ENCODE measurements at regions not wholly inside any gene's neighbourhood (a gene's known extent, or its start where the extent isn't known, plus 50 kb on each side); places are given as distances from the start of the nearest gene placed in this dataset.
A peak's percentile ranks its signal among the peaks of the same experiment; 100 is the strongest.

DNA sequence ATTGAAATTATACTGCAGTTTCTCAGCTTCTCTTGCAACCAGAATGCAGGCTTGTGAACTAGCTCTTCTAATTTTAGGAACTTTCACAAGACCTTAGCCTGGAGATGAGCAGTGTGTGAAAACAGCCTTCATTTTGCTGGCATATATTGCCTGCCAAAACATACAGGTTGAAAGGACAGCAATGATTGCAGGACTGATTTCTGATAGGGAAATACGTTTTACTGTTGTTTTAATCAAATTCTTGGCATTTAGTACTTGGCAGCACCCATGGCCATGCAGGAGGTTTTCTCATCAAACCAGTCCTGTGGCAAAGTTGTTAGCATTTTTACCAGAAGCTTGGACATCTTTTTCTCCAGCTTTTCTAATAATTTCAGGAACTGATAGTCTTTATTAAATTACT is 91.9 kb upstream of the MUCL1 start:
- Histone ChIP-seq H4K20me1 (ENCODE audit: insufficient read depth, low read length) (no peaks in the 10 kb centered on the region), H3K9me3 (replicated peaks; ENCODE audit: insufficient read depth, low read length) (no peaks in the 10 kb centered on the region), H3K79me2 (ENCODE audit: low read length) (no peaks in the 10 kb centered on the region), H3K27ac (ENCODE audit: low read length) (no peak overlapping the region), H3K27me3 (replicated peaks; ENCODE audit: insufficient read depth, low read length) (no peaks in the 10 kb centered on the region), H3K9ac (ENCODE audit: low read length) (no peak overlapping the region), H3F3A (ENCODE audit: insufficient read depth, low read length) (peaks cover 5% of the 10 kb centered on the region; the same call in 1 of the 2 replicates), H3K4me1 (ENCODE audit: low read length) (peaks cover 18% of the 10 kb centered on the region), H3K4me2 (ENCODE audit: low read depth, low read length) (peak overlapping the region; percentile 34), H3K4me3 (ENCODE audit: low read length) (no peak overlapping the region), H3K9me2 (replicated peaks; ENCODE audit: insufficient read depth, low read length) (no peaks in the 10 kb centered on the region), H2AFZ (ENCODE audit: low read length) (no peak overlapping the region), H3K36me3 (replicated peaks; ENCODE audit: insufficient read depth, low read length) (no peaks in the 10 kb centered on the region)
- peak; percentile 30 for DNase-seq
- TF ChIP-seq, protein P1, sequence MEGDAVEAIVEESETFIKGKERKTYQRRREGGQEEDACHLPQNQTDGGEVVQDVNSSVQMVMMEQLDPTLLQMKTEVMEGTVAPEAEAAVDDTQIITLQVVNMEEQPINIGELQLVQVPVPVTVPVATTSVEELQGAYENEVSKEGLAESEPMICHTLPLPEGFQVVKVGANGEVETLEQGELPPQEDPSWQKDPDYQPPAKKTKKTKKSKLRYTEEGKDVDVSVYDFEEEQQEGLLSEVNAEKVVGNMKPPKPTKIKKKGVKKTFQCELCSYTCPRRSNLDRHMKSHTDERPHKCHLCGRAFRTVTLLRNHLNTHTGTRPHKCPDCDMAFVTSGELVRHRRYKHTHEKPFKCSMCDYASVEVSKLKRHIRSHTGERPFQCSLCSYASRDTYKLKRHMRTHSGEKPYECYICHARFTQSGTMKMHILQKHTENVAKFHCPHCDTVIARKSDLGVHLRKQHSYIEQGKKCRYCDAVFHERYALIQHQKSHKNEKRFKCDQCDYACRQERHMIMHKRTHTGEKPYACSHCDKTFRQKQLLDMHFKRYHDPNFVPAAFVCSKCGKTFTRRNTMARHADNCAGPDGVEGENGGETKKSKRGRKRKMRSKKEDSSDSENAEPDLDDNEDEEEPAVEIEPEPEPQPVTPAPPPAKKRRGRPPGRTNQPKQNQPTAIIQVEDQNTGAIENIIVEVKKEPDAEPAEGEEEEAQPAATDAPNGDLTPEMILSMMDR (IDR thresholded peaks at IDR 0.05; ENCODE audit: low read length), result no peak
- TF ChIP-seq EZH2 (optimal IDR thresholded peaks at IDR 0.05; ENCODE audit: low read depth, low read length), result no peak
- no peak for TF ChIP-seq EZH2phosphoT487 (IDR thresholded peaks at IDR 0.05; ENCODE audit: low read length)

DNA sequence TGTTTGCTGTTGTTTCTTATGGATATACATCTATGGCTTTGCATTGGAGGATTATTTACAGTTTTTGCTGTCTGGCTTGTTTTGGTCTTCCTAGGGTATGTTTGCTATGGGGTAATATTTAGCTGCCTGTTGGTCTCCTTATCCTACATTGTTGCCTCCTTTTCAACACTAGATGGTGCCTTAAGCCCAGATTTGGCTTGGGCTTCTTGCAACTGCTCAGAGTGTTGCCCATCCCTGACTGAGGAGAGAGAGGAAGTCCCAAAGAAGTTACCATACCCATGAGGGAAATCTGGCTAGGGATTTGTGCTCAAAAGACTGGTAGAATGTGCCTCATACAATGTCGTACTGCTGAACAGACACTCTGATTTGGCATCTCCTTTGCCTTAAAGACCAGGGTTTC is 94.6 kb upstream of the MUCL1 start:
- Histone ChIP-seq H4K20me1 (ENCODE audit: insufficient read depth, low read length) (no peaks in the 10 kb centered on the region), H3K27ac (ENCODE audit: low read length) (no peak overlapping the region), H3F3A (ENCODE audit: insufficient read depth, low read length) (peaks cover 7% of the 10 kb centered on the region), H3K27me3 (replicated peaks; ENCODE audit: insufficient read depth, low read length) (no peaks in the 10 kb centered on the region), H3K9ac (ENCODE audit: low read length) (no peak overlapping the region), H3K79me2 (ENCODE audit: low read length) (no peaks in the 10 kb centered on the region), H3K36me3 (replicated peaks; ENCODE audit: insufficient read depth, low read length) (no peaks in the 10 kb centered on the region), H3K4me2 (ENCODE audit: low read depth, low read length) (no peak overlapping the region), H3K9me2 (replicated peaks; ENCODE audit: insufficient read depth, low read length) (no peaks in the 10 kb centered on the region), H3K4me1 (ENCODE audit: low read length) (peaks cover 13% of the 10 kb centered on the region), H3K4me3 (ENCODE audit: low read length) (no peak overlapping the region), H2AFZ (ENCODE audit: low read length) (no peak overlapping the region), H3K9me3 (replicated peaks; ENCODE audit: insufficient read depth, low read length) (no peaks in the 10 kb centered on the region)
- TF ChIP-seq EZH2 (optimal IDR thresholded peaks at IDR 0.05; ENCODE audit: low read depth, low read length), result no peak
- TF ChIP-seq, protein P1 (IDR thresholded peaks at IDR 0.05; ENCODE audit: low read length), result peak; percentile 66
- DNase-seq, result peak; percentile 66

DNA sequence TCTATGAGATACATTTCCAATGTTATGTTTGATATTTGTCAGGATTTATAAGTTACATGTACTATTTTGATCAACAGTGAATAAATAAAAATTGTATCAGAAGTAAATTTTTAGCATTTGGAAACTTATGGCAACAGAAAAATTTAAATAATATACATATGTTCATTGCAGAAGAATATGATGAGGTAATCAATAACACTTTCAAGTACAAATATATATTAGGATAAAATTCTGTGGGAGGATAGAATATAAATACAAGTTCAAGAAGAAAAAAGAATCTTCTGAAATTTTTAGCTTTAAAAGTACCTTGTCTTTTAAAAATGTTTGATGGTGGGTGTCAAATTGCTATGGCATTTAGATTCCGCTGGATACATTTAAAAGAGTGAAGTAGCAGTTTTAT is 102.8 kb upstream of the MUCL1 start:
- DNase-seq, result no peak
- no peak overlapping the region for H3K27ac ChIP-seq (ENCODE audit: low read length)
- peaks cover 21% of the 10 kb centered on the region for H3F3A ChIP-seq (ENCODE audit: insufficient read depth, low read length)
- peaks cover 27% of the 10 kb centered on the region for H3K4me1 ChIP-seq (ENCODE audit: low read length)
- H3K4me3 ChIP-seq (ENCODE audit: low read length), result no peak overlapping the region
- no peaks in the 10 kb centered on the region for H3K9me3 ChIP-seq (replicated peaks; ENCODE audit: insufficient read depth, low read length)
- H2AFZ ChIP-seq (ENCODE audit: low read length), result no peak overlapping the region
- no peak for TF ChIP-seq EZH2phosphoT487 (IDR thresholded peaks at IDR 0.05; ENCODE audit: low read length)
- no peak for TF ChIP-seq EZH2 (optimal IDR thresholded peaks at IDR 0.05; ENCODE audit: low read depth, low read length)
- TF ChIP-seq, protein P1 (IDR thresholded peaks at IDR 0.05; ENCODE audit: low read length), result no peak
- H3K79me2 ChIP-seq (ENCODE audit: low read length), result no peaks in the 10 kb centered on the region
- no peaks in the 10 kb centered on the region for H3K9me2 ChIP-seq (replicated peaks; ENCODE audit: insufficient read depth, low read length)
- no peak overlapping the region for H3K9ac ChIP-seq (ENCODE audit: low read length)
- H3K36me3 ChIP-seq (replicated peaks; ENCODE audit: insufficient read depth, low read length), result no peaks in the 10 kb centered on the region
- no peaks in the 10 kb centered on the region for H4K20me1 ChIP-seq (ENCODE audit: insufficient read depth, low read length)
- H3K4me2 ChIP-seq (ENCODE audit: low read depth, low read length), result no peak overlapping the region
- H3K27me3 ChIP-seq (replicated peaks; ENCODE audit: insufficient read depth, low read length), result no peaks in the 10 kb centered on the region
